Body of pancreas (tissue), 4 donors: ENCODE measurements at regions not wholly inside any gene's neighbourhood (a gene's known extent, or its start where the extent isn't known, plus 50 kb on each side); places are given as distances from the start of the nearest gene placed in this dataset.

Experiments
- ATAC-seq: fragments of 150-250 bp; one replicate; pipeline ENCODE4 v1.9.1; 2016
- DNase-seq, 4 donors: peaks; one replicate each; pipeline ENCODE4 v3.0.0-alpha.2; 2019
- H3K27ac ChIP-seq, 4 donors: fragments of 200-600 bp; sonication (generic); 1 replicate in 3 of 4; 2 replicates in 1 of 4; pipeline versions ENCODE4 v1.5.1 to v1.6.1; 2016 to 2019; ENCODE audit warnings: mild to moderate bottlenecking in 1 of 4, mixed read lengths in 1 of 4, moderate library complexity in 1 of 4
- H3K27me3 ChIP-seq, 2 donors: fragments of 200-600 bp; sonication (generic); one replicate each; pipeline ENCODE4 v1.6.0; 2016; ENCODE audit warnings: mild to moderate bottlenecking in 1 of 2
- H3K36me3 ChIP-seq, 2 donors: fragments of 200-600 bp; sonication (generic); replicated peaks in 1 of 2; 2 replicates each; pipeline ENCODE4 v1.5.1; 2016; ENCODE audit warnings: low read depth in 2 of 2; ENCODE audit not compliant: insufficient read depth in 1 of 2
- H3K4me1 ChIP-seq: fragments of 200-600 bp; sonication (generic); one replicate; pipeline ENCODE4 v1.6.0; 2016
- H3K4me3 ChIP-seq, 2 donors: fragments of 200-600 bp; sonication (generic); 1 replicate in 1 of 2; 2 replicates in 1 of 2; pipeline ENCODE4 v1.5.1; 2016 to 2019
- H3K9me3 ChIP-seq, 3 donors: fragments of 200-600 bp; sonication (generic); 1 replicate in 2 of 3; 2 replicates in 1 of 3; pipeline ENCODE4 v1.5.1; 2016
- CTCF ChIP-seq, 7 experiments: fragments of 450-650 bp in 4 of 7; fragments of 200-600 bp in 3 of 7; sonication (generic) in 3 of 7; IDR thresholded peaks; one replicate each; pipeline ENCODE4 v1.5.1; 2016 to 2019; ENCODE audit warnings: antibody characterized with exemption in 7 of 7
- POLR2A ChIP-seq, 3 donors: fragments of 450-650 bp; IDR thresholded peaks; one replicate each; pipeline ENCODE4 v1.6.1; 2016; ENCODE audit warnings: antibody characterized with exemption in 3 of 3, mild to moderate bottlenecking in 2 of 3
- WGBS, 2 donors: methylation state at CpG; one replicate each; pipeline ENCODE4 v1.1.5; 2017; 5-methylcytosine and 5-hydroxymethylcytosine counted together
- intact Hi-C: fragments of 100-400 bp; cut with DNase I; formaldehyde crosslinking; loops from one replicate; pipeline ENCODE4 v1.15.1; 2023

DNA sequence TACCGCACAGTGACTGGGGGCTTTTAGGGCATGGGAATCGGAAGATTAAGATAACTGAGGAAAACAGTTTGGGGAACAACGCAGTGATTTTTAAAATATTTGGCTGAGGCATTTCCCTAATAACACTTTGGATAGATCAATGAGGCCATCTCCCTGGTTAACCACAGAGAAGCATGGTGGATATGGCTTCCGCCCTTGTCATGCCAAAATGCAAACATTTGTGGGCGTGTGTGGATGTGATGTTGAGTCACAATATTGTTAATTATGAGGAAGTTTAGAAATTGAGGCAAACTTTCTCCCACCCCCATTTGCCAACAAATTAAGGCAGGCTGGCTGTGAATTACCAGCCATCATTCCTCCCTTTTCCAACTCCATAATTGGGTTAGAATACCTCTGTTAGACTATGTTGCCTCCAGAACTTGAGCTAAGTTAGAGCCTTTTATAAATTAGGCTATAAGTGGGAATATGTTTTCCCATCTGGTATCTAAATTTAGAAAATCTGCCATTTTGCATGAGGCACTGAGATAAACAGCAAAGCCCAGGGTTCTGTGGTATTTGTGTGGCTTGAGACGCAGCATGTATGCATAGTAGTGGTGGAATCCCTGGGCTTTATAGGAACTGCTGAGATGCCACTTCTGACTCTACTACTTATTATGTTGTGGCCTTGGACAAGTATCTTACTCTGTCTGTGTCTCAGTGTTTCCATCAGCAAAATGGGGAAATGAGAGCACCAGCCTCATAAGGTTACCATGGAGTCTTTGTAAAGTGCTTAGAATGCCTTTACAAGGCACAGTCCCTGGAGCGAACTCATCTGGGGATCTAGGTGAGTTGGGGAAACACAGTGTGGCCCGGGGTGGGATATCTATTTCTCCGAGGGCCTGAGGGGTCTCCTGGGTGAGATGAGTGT is 154.6 kb downstream of the C1orf94 start:
- Histone ChIP-seq H3K27ac (no peak overlapping the region), H3K27me3 (no peaks in the 10 kb centered on the region), H3K36me3 (no peaks in the 10 kb centered on the region), H3K4me3 (no peak overlapping the region), H3K9me3 (no peaks in the 10 kb centered on the region), H3K4me1 (no peaks in the 10 kb centered on the region)
- intact Hi-C loops, result no loop called here
- TF ChIP-seq CTCF (IDR thresholded peaks at IDR 0.05), result no peak
- WGBS, 2 donors, result 79 to 84% methylated on average over 8 to 9 of the region's 9 CpGs
- DNase-seq (no peak), ATAC-seq (no peak)

- intact Hi-C loops, result no loop called here
- H3K36me3 ChIP-seq, result no peaks in the 10 kb centered on the region
- TF ChIP-seq CTCF (IDR thresholded peaks at IDR 0.05) (no peak), POLR2A (IDR thresholded peaks at IDR 0.05) (no peak)
- no peaks in the 10 kb centered on the region for H3K9me3 ChIP-seq
- no peaks in the 10 kb centered on the region for H3K4me1 ChIP-seq
- 12 to 18% methylated on average over 3 to 4 of the region's 4 CpGs for WGBS, 2 donors
- no peak overlapping the region for H3K4me3 ChIP-seq
- DNase-seq (no peak), ATAC-seq (no peak)
- H3K27ac ChIP-seq, result no peak overlapping the region
- no peaks in the 10 kb centered on the region for H3K27me3 ChIP-seq
These were observed 156.3 kb downstream of the C1orf94 start for GRCh38 chr1:34332996-34333395.

DNA sequence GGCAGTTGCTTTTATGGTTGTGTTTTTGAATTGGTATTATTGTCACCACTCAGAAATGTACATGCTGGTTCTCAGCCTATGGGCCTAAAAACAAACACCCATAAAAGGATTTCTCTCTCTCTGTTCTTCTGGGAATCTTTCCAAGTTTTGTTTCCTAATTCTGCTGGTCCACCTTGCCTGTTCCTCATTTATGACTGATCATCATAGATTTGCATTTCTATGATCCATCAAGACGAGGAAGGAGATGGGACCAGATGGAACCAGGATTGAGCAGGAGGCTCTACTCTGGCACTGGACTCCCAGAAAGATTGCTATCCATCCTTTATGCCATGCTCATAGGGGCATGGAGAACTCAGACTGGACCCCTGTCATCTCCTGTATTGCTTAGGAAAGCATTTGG is 162.2 kb downstream of the C1orf94 start:
- H3K9me3 ChIP-seq, result no peaks in the 10 kb centered on the region
- 54 to 56% methylated on average over 1 of the region's 1 CpG for WGBS, 2 donors
- no peaks in the 10 kb centered on the region for H3K27me3 ChIP-seq
- no peaks in the 10 kb centered on the region for H3K36me3 ChIP-seq
- no peak for ATAC-seq
- H3K4me3 ChIP-seq, result no peak overlapping the region
- intact Hi-C loops, result no loop called here
- no peak for DNase-seq
- H3K4me1 ChIP-seq, result no peaks in the 10 kb centered on the region
- no peak overlapping the region for H3K27ac ChIP-seq
- TF ChIP-seq CTCF (IDR thresholded peaks at IDR 0.05) (no peak), POLR2A (IDR thresholded peaks at IDR 0.05) (no peak)

GRCh38 chr1:34341896-34342295 is 165.2 kb downstream of the C1orf94 start:
- intact Hi-C loops, result no loop called here
- Histone ChIP-seq H3K27ac (no peak overlapping the region), H3K27me3 (no peaks in the 10 kb centered on the region), H3K4me1 (no peaks in the 10 kb centered on the region), H3K9me3 (no peaks in the 10 kb centered on the region), H3K4me3 (no peak overlapping the region), H3K36me3 (no peaks in the 10 kb centered on the region)
- ATAC-seq, result no peak
- no peak for TF ChIP-seq POLR2A (IDR thresholded peaks at IDR 0.05)
- no peak for TF ChIP-seq CTCF (IDR thresholded peaks at IDR 0.05)
- no peak for DNase-seq
- WGBS, 2 donors, result 59 to 63% methylated on average over 2 of the region's 2 CpGs

GRCh38 chr1:34342334-34342733 is 165.6 kb downstream of the C1orf94 start:
- TF ChIP-seq POLR2A (IDR thresholded peaks at IDR 0.05) (no peak), CTCF (IDR thresholded peaks at IDR 0.05) (no peak)
- intact Hi-C loops, result no loop called here
- DNase-seq (no peak), ATAC-seq (no peak)
- Histone ChIP-seq H3K36me3 (no peaks in the 10 kb centered on the region), H3K27ac (no peak overlapping the region), H3K27me3 (no peaks in the 10 kb centered on the region), H3K4me3 (no peak overlapping the region), H3K4me1 (no peaks in the 10 kb centered on the region), H3K9me3 (no peaks in the 10 kb centered on the region)
- WGBS, 2 donors, result 88 to 100% methylated on average over 1 of the region's 1 CpG
